ENCODE measurements at regions not wholly inside any gene's neighbourhood (a gene's known extent, or its start where the extent isn't known, plus 50 kb on each side); places are given as distances from the start of the nearest gene placed in this dataset.

GRCh38 chr20:40265825-40266533, 423.1 kb downstream of the MAFB start:
- H3K4me3 ChIP-seq: no peak overlapping the region
- no peaks in the 10 kb centered on the region for H3K36me3 ChIP-seq (ENCODE audit: low read depth)
- in situ Hi-C loops (cut with MboI): loop anchor here (10.0 kb wide), 1 partner anchor 429 kb away; no protein-coding TSS in a partner anchor
- no peak overlapping the region for H3K4me2 ChIP-seq (ENCODE audit: unreplicated experiment)
- H3K27ac ChIP-seq: no peak overlapping the region
- H3F3A ChIP-seq (ENCODE audit: insufficient read depth): no peaks in the 10 kb centered on the region
- peak; percentile 72 for DNase-seq
- 58 to 59% methylated on average over 6 of the region's 6 CpGs for WGBS, 2 experiments (ENCODE audit: low coverage in 1 of 2, low lambda C conversion rate in 2 of 2, missing lambda C conversion rate in 2 of 2)
- no peaks in the 10 kb centered on the region for H3K4me1 ChIP-seq (ENCODE audit: insufficient read depth)
- H3K9ac ChIP-seq: no peak overlapping the region
- TF ChIP-seq EZH2 (IDR thresholded peaks at IDR 0.05; ENCODE audit: insufficient read depth, poor library complexity, severe bottlenecking): no peak
- TF ChIP-seq EZH2phosphoT487 (IDR thresholded peaks at IDR 0.05; ENCODE audit: insufficient read depth, low read depth): no peak
- H4K20me1 ChIP-seq (ENCODE audit: insufficient read depth): no peaks in the 10 kb centered on the region
- no peaks in the 10 kb centered on the region for H3K27me3 ChIP-seq (replicated peaks; ENCODE audit: insufficient read depth)
- no peaks in the 10 kb centered on the region for H3K9me2 ChIP-seq (ENCODE audit: insufficient read depth)
- H3K9me3 ChIP-seq (ENCODE audit: low read depth): no peaks in the 10 kb centered on the region
- no peaks in the 10 kb centered on the region for H3K79me2 ChIP-seq (ENCODE audit: insufficient read depth)
- H2AFZ ChIP-seq: no peak overlapping the region

DNA sequence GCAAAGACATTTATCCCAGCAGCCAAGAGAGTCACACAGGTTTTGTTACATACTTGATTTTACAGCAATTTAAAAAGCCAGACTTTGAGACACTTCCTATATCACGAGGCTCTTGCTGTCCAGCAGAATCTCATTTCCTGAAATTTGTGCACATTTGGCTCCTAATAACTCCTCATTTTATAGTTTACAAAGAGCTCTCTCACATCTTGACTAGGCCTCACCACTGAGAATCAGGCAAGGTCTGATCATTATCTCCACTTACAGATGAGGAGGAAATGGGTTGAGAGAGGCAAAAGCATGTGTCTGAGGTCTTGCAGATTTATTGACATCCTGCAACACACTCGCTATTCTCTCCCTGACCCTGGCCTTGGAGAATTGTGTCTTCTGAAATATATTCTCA, 426.8 kb downstream of the MAFB start:
- Histone ChIP-seq H4K20me1 (ENCODE audit: insufficient read depth) (no peaks in the 10 kb centered on the region), H3K4me1 (ENCODE audit: insufficient read depth) (no peaks in the 10 kb centered on the region), H3K4me2 (ENCODE audit: unreplicated experiment) (no peak overlapping the region), H3K9ac (no peak overlapping the region), H3F3A (ENCODE audit: insufficient read depth) (no peaks in the 10 kb centered on the region), H3K27ac (no peak overlapping the region), H3K79me2 (ENCODE audit: insufficient read depth) (no peaks in the 10 kb centered on the region), H3K9me2 (ENCODE audit: insufficient read depth) (no peaks in the 10 kb centered on the region), H3K4me3 (no peak overlapping the region), H3K36me3 (ENCODE audit: low read depth) (no peaks in the 10 kb centered on the region), H2AFZ (no peak overlapping the region), H3K27me3 (replicated peaks; ENCODE audit: insufficient read depth) (no peaks in the 10 kb centered on the region), H3K9me3 (ENCODE audit: low read depth) (no peaks in the 10 kb centered on the region)
- 80 to 84% methylated on average over 2 of the region's 2 CpGs for WGBS, 2 experiments (ENCODE audit: low coverage in 1 of 2, low lambda C conversion rate in 2 of 2, missing lambda C conversion rate in 2 of 2)
- in situ Hi-C loops (cut with MboI): loop anchor here (10.0 kb wide), 1 partner anchor 433 kb away; no protein-coding TSS in a partner anchor
- no peak for DNase-seq
- no peak for TF ChIP-seq EZH2 (IDR thresholded peaks at IDR 0.05; ENCODE audit: insufficient read depth, poor library complexity, severe bottlenecking)
- TF ChIP-seq EZH2phosphoT487 (IDR thresholded peaks at IDR 0.05; ENCODE audit: insufficient read depth, low read depth): no peak

DNA sequence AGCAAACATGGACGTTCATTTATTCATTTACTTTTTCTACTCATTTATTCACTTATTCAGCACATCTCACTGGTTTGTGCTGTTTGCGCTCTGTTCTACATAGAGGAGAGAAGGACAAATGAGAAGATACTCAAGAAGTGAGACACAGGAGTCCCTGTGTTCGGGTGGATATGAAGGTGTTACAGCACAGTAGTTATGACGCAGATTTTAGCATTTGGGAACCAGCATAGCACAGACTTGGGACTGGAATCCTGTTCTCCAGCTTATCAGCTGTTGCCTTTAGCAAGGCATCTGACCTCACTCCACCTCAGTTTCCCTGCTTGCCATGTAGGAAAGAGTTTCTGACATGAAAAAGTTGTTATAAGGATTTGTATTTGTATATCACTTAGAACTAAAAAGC, 430.1 kb downstream of the MAFB start:
- DNase-seq: no peak
- no peaks in the 10 kb centered on the region for H3F3A ChIP-seq (ENCODE audit: insufficient read depth)
- no peaks in the 10 kb centered on the region for H3K9me2 ChIP-seq (ENCODE audit: insufficient read depth)
- 69 to 70% methylated on average over 4 of the region's 4 CpGs for WGBS, 2 experiments (ENCODE audit: low coverage in 1 of 2, low lambda C conversion rate in 2 of 2, missing lambda C conversion rate in 2 of 2)
- H3K27me3 ChIP-seq (replicated peaks; ENCODE audit: insufficient read depth): 0 out of 2 replicates have a peak, but pooled peaks cover 4% of the 10 kb centered on the region
- TF ChIP-seq EZH2 (IDR thresholded peaks at IDR 0.05; ENCODE audit: insufficient read depth, poor library complexity, severe bottlenecking): no peak
- no peak for TF ChIP-seq EZH2phosphoT487 (IDR thresholded peaks at IDR 0.05; ENCODE audit: insufficient read depth, low read depth)
- H3K9me3 ChIP-seq (ENCODE audit: low read depth): no peaks in the 10 kb centered on the region
- no peak overlapping the region for H2AFZ ChIP-seq
- in situ Hi-C loops (cut with MboI): no loop called here
- peaks cover 7% of the 10 kb centered on the region for H3K4me1 ChIP-seq (ENCODE audit: insufficient read depth)
- no peaks in the 10 kb centered on the region for H4K20me1 ChIP-seq (ENCODE audit: insufficient read depth)
- H3K4me2 ChIP-seq (ENCODE audit: unreplicated experiment): no peak overlapping the region
- no peak overlapping the region for H3K27ac ChIP-seq
- H3K36me3 ChIP-seq (ENCODE audit: low read depth): no peaks in the 10 kb centered on the region
- no peaks in the 10 kb centered on the region for H3K79me2 ChIP-seq (ENCODE audit: insufficient read depth)
- no peak overlapping the region for H3K4me3 ChIP-seq
- H3K9ac ChIP-seq: no peak overlapping the region

GRCh38 chr20:40257763-40258162, 431.3 kb downstream of the MAFB start:
- H3K9me3 ChIP-seq (ENCODE audit: low read depth): no peaks in the 10 kb centered on the region
- 79 to 91% methylated on average over 2 of the region's 2 CpGs for WGBS, 2 experiments (ENCODE audit: low coverage in 1 of 2, low lambda C conversion rate in 2 of 2, missing lambda C conversion rate in 2 of 2)
- DNase-seq: no peak

More at GRCh38 chr20:40257763-40258162, 431.3 kb downstream of the MAFB start:
- H3K79me2 ChIP-seq (ENCODE audit: insufficient read depth): no peaks in the 10 kb centered on the region
- TF ChIP-seq EZH2 (IDR thresholded peaks at IDR 0.05; ENCODE audit: insufficient read depth, poor library complexity, severe bottlenecking): no peak
- TF ChIP-seq EZH2phosphoT487 (IDR thresholded peaks at IDR 0.05; ENCODE audit: insufficient read depth, low read depth): no peak
- H3K27ac ChIP-seq: no peak overlapping the region
- H3K9ac ChIP-seq: no peak overlapping the region
- H3K4me1 ChIP-seq (ENCODE audit: insufficient read depth): peaks cover 7% of the 10 kb centered on the region
- no peaks in the 10 kb centered on the region for H4K20me1 ChIP-seq (ENCODE audit: insufficient read depth)
- H3K9me2 ChIP-seq (ENCODE audit: insufficient read depth): no peaks in the 10 kb centered on the region
- H2AFZ ChIP-seq: no peak overlapping the region
- H3K4me3 ChIP-seq: no peak overlapping the region
- no peak overlapping the region for H3K4me2 ChIP-seq (ENCODE audit: unreplicated experiment)
- H3K27me3 ChIP-seq (replicated peaks; ENCODE audit: insufficient read depth): 0 out of 2 replicates have a peak, but pooled peaks cover 4% of the 10 kb centered on the region
- no peaks in the 10 kb centered on the region for H3K36me3 ChIP-seq (ENCODE audit: low read depth)
- H3F3A ChIP-seq (ENCODE audit: insufficient read depth): no peaks in the 10 kb centered on the region
- in situ Hi-C loops (cut with MboI): no loop called here
